A549 (cell line): ENCODE measurements at regions not wholly inside any gene's neighbourhood (a gene's known extent, or its start where the extent isn't known, plus 50 kb on each side); places are given as distances from the start of the nearest gene placed in this dataset.

Source experiments
- BHLHE40 ChIP-seq: IDR thresholded peaks from 2 replicates; pipeline ENCODE4 v1.6.1; 2012; ENCODE audit warnings: low read depth, low read length, inconsistent platforms
- CEBPB ChIP-seq, 2 experiments: fragments of >200 bp in 1 of 2; sonication (Bioruptor Twin) in 1 of 2; formaldehyde crosslinking in 1 of 2; IDR thresholded peaks; 2 replicates each; pipeline ENCODE4 v1.6.1; 2012 to 2016
- CHD2 ChIP-seq: fragments of 150-350 bp; IDR thresholded peaks from 2 replicates; pipeline ENCODE4 v1.6.1; 2014; ENCODE audit warnings: low read length; ENCODE audit not compliant: partially characterized antibody
- JUNB ChIP-seq: fragments of >200 bp; sonication (Bioruptor Twin); formaldehyde crosslinking; IDR thresholded peaks from 2 replicates; pipeline ENCODE4 v1.6.1; 2016
- KDM1A ChIP-seq: fragments of 200-600 bp; sonication (generic); IDR thresholded peaks from 2 replicates; pipeline ENCODE4 v1.6.1; 2016; ENCODE audit warnings: low read depth, mild to moderate bottlenecking
- MAFK ChIP-seq: fragments of 450-650 bp; IDR thresholded peaks from 2 replicates; pipeline ENCODE4 v1.6.1; 2014; ENCODE audit not compliant: partially characterized antibody
- RCOR1 ChIP-seq: fragments of 150-350 bp; IDR thresholded peaks from 2 replicates; pipeline ENCODE4 v1.6.1; 2014; ENCODE audit warnings: antibody characterized with exemption, low read length, low read depth
- RFX5 ChIP-seq: fragments of 450-650 bp; IDR thresholded peaks from 2 replicates; pipeline ENCODE4 v1.7.1; 2014; ENCODE audit warnings: antibody characterized with exemption, mild to moderate bottlenecking, moderate library complexity
- SMC3 ChIP-seq: fragments of >200 bp; sonication (Bioruptor Twin); formaldehyde crosslinking; IDR thresholded peaks from 3 replicates; pipeline ENCODE4 v1.6.1; 2018; ENCODE audit warnings: inconsistent platforms
- TP53 ChIP-seq: fragments of 250-450 bp; sonication (Bioruptor Pico); IDR thresholded peaks from 2 replicates; pipeline ENCODE4 v1.5.0; 2021; ENCODE audit warnings: mild to moderate bottlenecking, moderate library complexity
- TF ChIP-seq, protein P1 (sequence below): fragments of >200 bp; sonication (Bioruptor Twin); formaldehyde crosslinking; IDR thresholded peaks from 3 replicates; pipeline ENCODE4 v1.5.1; 2016

DNA sequence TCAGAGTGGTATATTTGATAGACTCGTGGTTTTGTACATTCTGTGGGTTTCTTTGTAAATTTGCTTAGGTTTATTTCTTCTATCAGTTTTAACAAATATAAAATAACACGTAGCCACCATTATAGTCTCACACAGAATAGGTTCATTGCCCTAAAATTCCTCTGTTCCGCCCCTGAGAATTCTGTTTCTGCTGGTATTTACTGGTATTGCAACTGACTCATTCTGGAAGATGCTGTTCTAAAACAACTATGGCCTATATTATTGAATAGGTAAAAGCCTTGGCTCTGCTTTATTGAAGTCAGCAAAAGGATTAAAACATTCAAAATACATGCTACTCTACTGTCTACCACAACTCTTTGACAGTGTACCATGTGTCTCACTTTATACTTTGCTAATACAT lies 119.1 kb upstream of the CHORDC1 start:
- no peak for TF ChIP-seq BHLHE40
- no peak for TF ChIP-seq RFX5
- TF ChIP-seq KDM1A = no peak
- no peak for TF ChIP-seq MAFK
- TF ChIP-seq, protein P1, sequence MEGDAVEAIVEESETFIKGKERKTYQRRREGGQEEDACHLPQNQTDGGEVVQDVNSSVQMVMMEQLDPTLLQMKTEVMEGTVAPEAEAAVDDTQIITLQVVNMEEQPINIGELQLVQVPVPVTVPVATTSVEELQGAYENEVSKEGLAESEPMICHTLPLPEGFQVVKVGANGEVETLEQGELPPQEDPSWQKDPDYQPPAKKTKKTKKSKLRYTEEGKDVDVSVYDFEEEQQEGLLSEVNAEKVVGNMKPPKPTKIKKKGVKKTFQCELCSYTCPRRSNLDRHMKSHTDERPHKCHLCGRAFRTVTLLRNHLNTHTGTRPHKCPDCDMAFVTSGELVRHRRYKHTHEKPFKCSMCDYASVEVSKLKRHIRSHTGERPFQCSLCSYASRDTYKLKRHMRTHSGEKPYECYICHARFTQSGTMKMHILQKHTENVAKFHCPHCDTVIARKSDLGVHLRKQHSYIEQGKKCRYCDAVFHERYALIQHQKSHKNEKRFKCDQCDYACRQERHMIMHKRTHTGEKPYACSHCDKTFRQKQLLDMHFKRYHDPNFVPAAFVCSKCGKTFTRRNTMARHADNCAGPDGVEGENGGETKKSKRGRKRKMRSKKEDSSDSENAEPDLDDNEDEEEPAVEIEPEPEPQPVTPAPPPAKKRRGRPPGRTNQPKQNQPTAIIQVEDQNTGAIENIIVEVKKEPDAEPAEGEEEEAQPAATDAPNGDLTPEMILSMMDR = no peak
- TF ChIP-seq TP53 (CRISPR knock-in tag) = no peak
- TF ChIP-seq JUNB = no peak
- TF ChIP-seq CEBPB (IDR thresholded peaks at IDR 0.05) = no peak
- TF ChIP-seq SMC3 = no peak
- TF ChIP-seq CHD2 = no peak
- TF ChIP-seq RCOR1 = no peak
